Gastroesophageal sphincter (tissue), 3 donors: ENCODE measurements at regions not wholly inside any gene's neighbourhood (a gene's known extent, or its start where the extent isn't known, plus 50 kb on each side); places are given as distances from the start of the nearest gene placed in this dataset.

Experiments used
- EP300 ChIP-seq: sonication (generic); formaldehyde crosslinking; IDR thresholded peaks from one replicate; pipeline ENCODE4 v1.6.1; 2017; ENCODE audit warnings: antibody characterized with exemption, mild to moderate bottlenecking
- POLR2A ChIP-seq, 2 donors: fragments of 450-650 bp; IDR thresholded peaks; one replicate each; pipeline ENCODE4 v1.6.1; 2017; ENCODE audit warnings: antibody characterized with exemption in 2 of 2, mild to moderate bottlenecking in 2 of 2, moderate library complexity in 1 of 2
- TF ChIP-seq, protein P1 (sequence below), 4 experiments: fragments of 200-600 bp in 2 of 4; fragments of 450-650 bp in 2 of 4; sonication (generic) in 1 of 4; IDR thresholded peaks; one replicate each; pipeline ENCODE4 v1.5.1; 2017 to 2019; ENCODE audit warnings: antibody characterized with exemption in 4 of 4, mild to moderate bottlenecking in 2 of 4, moderate library complexity in 2 of 4

DNA sequence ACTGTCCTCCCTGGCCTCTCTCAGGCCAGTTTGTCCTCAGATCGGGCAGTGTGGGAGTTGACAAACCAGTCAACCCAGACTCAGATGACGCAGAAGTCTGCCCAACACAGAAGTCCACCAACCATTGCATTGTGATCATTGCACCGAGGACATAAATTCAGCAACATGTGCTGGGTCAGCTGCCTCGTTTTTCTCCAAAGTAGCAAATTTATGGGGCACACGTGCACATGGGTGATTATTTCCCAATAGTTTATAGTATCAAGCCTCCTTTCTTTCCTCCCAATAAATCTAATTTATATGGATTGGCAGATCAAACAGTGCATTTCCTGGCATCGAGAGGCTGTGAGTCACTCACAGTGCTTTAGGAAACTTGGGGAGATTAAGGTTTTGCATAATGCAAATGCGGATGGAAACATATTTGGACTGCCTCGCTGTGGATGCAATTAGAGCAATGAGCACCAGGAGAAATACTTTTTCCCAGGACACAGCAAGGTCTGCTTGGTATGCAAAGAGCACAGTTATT, 413.7 kb upstream of the SULF2 start:
- no peak for TF ChIP-seq POLR2A (IDR thresholded peaks at IDR 0.05)
- TF ChIP-seq, protein P1, sequence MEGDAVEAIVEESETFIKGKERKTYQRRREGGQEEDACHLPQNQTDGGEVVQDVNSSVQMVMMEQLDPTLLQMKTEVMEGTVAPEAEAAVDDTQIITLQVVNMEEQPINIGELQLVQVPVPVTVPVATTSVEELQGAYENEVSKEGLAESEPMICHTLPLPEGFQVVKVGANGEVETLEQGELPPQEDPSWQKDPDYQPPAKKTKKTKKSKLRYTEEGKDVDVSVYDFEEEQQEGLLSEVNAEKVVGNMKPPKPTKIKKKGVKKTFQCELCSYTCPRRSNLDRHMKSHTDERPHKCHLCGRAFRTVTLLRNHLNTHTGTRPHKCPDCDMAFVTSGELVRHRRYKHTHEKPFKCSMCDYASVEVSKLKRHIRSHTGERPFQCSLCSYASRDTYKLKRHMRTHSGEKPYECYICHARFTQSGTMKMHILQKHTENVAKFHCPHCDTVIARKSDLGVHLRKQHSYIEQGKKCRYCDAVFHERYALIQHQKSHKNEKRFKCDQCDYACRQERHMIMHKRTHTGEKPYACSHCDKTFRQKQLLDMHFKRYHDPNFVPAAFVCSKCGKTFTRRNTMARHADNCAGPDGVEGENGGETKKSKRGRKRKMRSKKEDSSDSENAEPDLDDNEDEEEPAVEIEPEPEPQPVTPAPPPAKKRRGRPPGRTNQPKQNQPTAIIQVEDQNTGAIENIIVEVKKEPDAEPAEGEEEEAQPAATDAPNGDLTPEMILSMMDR (IDR thresholded peaks at IDR 0.05): no peak
- no peak for TF ChIP-seq EP300
